Activated CD8-positive, alpha-beta memory T cell treated with anti-CD3 and anti-CD28 coated beads for 4 hours (primary cell): ENCODE measurements at regions not wholly inside any gene's neighbourhood (a gene's known extent, or its start where the extent isn't known, plus 50 kb on each side); places are given as distances from the start of the nearest gene placed in this dataset.
"Not testable (repeated sequence)": the region's sequence is repeated elsewhere in the genome, so short reads cannot be mapped to it uniquely, and the experiment has no call there.

Source experiments
- DNase-seq, 2 donors: peaks; one replicate each; pipeline ENCODE4 v3.0.0-alpha.2; 2020; ENCODE audit warnings: low read depth in 2 of 2

DNA sequence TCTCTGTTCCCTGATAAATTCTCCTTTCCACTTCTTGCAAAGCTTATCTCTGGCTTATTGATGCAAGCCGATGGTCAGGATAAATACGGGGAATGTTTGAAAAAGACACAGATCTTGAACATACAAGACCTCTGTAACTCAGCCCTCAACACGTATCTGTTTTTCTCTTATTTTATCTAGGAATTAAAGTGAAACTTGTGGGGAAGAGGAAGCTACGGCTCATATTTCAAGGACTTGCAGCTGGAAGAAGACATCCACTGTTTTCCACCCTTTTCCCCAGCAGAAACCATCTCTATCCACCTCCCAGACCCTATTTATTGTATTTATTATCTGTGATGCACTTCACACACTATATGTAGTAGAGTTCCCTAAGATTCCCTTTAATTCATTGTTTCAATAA is 98.4 kb upstream of the TANK start:
- no peak for DNase-seq

DNA sequence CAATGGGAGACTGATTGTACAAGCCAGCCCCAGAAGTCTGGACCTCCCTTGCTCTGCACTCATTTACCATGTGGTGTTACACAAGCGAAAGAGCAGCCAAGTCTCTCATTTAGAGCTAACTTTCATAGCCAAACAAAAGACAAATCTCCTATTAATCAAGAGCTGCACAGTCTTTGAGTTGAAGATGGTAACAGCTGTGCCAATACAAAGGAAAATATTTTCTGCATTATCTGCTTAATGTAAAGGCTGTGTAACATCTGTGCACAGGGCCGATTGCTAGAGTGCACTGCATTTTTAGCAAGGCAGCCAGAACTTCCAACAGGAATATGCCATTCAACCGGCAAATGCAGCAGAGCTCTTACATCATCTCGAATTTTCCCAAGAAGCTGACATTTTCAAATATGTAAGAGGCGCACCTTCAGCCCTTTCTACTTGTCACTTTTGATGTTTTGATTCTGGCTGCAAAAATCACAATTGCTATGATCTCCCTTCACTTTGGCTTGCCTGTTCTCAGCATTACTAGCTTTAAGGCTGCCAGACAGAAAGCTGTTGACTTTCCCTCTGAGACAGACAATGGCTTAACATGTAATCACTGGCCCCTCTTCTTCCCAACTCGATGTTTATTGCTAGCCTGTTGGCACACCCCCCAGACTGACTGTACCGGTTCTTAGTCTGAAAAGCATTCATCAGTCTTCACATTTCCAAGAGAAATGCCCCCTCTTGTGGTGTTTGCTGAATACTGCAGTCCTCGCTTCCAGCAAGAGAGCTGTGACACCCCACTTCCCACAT is 96.9 kb upstream of the TANK start:
- DNase-seq = peak; percentile 28 to 44

DNA sequence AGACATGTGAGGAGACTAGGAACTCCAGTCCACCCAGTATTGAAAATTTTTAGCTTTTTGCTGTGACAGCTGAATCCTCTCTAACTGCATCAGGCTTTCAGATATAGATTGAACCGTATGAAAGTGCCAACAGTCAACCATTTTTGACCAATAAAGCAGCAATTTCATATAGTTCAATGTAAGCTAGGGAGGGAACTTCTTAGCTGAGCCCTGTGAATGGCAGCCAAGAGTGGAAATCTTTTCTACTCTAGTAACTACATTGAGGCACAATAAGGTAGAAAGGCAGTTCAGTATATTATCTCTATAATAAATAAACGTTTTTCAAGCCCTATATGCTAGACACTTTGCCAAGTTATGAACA is 96.3 kb upstream of the TANK start:
- no peak for DNase-seq

DNA sequence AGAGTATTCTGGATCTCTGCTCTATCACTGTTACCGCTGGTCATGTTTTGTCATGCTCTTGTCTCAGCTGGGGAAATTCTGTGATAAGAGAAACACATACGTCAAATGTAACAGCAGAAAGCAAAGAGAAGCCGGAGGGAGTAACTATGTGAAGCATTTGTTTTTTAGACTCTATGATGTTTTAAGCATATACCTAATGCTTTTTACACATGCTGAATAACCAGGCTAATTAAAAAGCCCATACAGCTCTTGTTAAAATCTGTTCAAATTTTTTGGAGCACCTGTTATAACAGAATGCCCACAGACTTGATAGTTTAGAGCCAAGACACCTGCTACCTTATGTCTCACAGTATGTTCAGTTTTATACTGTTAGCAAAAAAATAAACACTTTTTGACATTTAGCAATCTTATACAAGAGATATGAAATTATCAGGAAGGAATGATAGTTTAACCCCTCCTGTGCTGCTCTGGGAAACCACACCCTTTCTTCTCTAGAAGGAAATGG is 92.3 kb upstream of the TANK start:
- no peak for DNase-seq

DNA sequence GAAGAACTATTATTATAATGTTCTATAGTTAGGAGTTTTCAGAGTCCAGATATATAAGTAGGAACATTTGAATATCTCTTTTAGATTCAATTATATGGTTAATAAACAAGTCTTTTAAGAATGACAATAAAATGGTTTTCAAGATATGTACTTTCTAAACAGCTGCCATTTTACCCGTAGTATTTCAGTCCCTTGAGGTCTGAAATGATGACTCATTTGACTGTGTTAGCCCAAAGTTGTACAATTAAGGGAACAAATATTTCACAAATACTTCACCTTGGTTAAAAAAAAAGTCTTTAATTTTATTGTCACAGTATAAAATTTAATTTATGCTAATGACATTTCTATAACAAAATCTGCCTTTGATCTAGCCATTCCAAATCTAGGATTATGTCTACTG is 91.6 kb upstream of the TANK start:
- no peak for DNase-seq

DNA sequence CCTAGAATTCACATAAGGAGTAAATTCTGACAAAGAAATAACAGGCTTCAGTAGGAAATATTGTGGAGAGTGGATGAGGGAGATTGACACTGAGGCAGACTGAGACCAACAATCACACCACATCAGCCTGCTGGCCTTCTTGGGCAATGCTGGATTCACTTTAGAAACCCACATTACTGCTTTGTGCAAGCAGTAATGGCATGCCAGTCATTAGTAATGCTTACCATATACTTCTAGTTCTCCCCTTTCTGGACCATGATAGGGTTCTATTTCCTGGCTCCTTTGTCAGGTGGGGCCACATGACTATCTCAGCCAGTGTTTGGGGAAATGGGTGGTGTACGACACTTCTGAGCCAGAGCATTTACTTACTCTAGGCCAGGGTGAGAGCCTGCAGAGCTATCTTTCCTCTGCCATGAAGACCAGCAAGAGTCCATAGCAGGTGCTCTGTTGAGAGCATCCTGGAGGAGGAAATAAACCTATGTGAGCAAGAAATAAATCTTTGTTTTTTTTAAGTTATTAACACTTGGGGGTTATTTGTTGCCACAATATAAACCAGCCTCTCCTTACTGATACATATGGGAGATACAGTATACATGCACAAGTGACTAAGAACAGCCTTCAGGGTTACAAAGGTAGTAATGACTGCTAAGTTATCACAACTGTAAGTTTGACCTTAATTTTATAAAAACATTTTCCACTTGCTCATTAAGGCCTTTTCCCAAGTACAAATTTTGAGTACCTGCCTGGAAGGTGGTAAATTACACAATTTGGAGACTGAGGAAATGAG is 89.3 kb upstream of the TANK start:
- DNase-seq = no peak

DNA sequence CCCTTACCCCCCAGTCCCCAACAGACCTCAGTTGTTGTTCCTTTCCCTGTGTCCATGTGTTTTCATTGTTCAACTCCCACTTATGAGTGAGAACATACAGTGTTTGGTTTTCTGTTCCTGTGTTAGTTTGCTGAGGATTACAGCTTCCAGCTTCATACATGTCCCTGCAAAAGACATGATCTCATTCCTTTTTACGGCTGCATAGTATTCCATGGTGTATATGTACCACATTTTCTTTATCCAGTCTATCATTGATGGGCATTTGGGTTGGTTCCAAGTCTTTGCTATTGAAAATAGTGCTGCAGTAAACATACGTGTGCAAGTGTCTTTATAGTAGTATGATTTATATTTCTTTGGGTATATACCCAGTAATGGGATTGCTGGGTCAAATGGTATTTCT is 87.8 kb upstream of the TANK start:
- not testable (repeated sequence) for DNase-seq

DNA sequence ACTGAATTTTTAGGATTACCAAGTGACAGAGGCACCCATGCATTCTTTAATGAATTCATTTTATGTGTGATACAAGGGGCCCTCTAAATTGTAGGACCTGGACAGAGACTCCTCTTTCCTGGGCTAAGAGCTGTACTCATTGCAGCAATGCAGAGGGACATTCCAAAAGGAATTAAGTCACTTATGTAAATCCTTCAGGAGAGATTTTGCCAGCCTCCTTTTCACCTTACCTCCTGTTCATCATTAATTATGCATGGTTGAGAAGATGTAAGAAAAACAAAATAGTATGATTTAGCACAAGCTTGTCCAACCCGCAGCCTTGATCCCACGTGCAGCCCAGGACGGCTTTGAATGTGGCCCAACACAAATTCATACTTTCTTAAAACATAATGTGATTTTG is 84.5 kb upstream of the TANK start:
- DNase-seq = no peak

DNA sequence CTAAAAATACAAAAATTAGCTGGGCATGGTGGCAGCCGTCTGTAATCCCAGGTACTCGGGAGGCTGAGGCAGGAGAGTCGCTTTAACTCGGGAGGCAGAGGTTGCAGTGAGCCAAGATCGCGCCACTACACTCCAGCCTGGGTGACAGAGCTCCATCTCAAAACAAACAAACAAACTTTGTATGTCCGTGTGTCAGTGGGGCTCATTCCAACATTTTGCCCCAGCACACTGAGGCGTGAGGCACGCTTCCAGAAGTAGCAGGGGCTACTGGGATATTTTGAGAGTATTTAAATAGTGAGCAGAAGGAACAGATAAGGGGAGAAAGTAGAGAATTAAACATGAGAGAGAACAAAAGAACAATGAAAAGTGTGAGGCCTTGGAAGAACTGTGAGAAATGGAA is 83.3 kb upstream of the TANK start:
- no peak for DNase-seq

DNA sequence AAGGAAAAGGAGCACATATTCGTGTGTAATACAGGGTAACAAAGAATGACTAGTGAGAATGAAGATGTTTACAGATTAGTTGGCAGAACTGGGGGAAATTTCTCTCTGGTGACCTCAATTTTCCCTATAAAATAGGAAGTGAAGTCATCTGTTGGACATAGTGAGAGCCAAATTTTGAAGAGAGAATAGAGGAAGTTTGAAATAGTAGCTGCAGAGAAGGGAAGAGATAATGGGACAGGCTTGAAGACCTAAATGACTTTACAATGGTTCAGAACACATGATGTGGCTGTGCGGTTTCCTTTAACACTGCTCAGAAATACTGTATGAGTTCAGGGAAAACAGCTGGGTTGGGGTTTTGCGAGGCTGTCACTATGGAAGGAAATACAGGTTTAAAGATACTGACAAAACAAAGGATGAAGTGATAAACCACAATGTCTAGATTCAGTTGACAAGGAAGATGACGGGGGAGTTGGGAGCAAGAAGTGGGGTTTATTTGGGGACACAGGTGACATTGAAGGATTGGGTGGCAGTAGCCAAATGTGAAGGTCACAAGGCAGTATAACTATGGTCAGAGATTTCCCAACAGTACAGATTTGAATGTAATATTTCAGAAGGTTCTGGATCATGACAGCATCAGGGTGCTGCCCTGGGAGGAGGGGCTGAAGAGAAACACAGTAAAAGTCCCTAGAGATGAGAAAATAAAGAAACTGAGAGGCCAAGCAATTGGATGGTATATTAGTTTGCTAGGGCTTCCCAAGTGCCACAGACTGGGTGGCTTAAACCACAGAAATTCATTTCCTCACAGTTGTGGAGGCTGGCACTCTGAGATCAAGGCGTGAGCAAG is 82.6 kb upstream of the TANK start:
- peak; percentile 24 to 27 for DNase-seq

DNA sequence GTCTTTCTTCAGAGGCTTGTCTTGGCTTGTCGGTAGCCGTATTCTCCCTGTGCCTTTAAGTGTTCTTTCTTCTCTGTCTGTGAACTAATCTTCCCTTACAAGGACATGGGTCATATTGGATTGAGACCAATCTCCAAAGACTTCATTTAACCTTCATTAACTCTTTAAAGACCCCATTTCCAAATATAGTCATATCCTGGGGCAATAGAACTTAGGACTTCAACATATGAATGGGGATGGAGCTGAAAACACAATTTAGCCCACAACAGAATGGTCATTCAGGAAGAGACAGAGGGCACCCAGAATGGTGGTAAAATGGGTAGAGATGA is 82.1 kb upstream of the TANK start:
- no peak for DNase-seq

DNA sequence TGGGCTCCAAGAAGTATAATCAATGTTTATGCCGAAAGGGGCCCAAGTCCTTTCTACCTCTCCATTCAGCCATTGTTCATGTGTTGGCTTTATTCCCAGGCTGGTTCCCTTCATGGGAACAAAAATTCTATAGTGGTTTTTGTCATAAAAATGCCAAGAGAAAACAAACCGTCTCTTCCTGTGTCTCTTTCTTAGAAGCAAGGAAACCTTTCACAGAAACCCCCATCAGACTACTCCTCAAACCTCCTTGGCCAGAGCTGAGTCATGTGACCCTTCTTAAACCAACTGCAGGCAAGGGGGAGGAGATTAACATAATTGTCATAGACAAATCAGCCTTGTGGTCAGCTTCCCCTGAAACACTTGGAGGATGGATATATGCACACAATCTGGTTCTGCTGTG is 75.1 kb upstream of the TANK start:
- DNase-seq = no peak

DNA sequence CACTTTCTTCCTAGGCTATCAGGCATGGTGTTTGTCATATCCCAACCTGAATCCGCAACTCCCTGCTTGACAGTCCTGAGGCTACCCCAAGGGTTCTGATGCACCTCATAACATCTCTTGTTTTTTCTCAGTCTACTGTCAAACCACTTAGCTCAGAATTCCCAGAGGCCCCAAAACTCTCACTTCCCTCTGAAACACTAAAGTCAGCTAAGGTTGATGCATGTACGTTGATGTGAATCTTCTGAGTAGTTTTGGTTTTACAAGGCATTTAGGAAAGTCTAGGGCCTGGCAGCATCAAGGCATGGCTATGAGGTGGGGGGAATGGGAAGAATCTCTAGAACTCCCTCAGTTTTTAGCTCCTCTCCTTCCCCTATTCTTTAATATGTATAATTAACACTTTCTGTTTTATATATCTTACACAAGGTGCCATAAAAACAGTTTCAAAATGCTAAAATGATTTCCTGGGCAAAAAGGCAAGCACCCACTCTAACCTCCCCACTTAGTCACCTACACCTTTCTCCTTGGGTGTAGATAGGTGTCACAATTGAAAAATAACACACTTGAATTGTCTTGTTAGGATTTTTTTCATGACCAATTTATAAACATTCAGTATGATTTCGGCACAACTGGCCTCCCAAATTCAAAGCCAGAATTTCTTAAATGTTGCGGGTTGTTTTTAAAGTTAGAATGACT is 71.4 kb upstream of the TANK start:
- DNase-seq = no peak

DNA sequence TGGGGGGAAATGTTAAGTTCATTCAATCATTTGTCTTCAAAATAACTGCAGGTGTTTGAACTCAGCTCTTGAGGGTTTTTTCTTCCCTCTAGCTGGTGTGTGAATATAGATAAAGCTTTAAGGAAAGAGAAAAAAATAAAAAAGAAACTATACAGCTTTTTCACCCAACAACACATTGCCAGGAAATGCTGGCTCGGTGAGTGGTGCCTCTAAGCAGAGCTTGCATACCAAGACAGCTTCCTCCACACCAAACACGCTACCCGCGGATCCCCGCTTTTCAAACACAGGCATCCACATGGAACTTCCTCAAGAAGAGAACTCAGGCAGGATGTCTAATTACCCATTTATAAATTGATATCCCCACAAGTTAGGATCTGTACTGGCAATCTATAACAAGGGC is 69.8 kb upstream of the TANK start:
- DNase-seq = no peak

DNA sequence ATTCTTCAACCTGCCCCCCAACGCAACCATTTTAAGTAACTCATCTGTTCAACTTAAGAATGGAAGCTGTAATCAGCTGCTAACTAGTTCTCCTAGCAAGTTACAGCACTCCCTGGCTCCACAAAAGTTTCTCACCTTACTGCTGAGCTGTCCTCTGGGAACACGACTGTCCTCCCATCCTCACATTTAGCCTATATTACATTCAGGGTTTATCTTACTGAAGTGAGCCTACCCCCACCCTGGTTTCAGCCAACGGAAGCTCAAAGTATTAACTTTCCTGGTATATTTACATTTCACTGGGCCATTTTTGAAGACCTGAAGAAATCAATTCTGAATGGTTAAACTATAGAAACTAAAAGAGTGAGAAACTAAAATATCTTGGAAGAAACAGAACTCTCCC is 64.9 kb upstream of the TANK start:
- no peak for DNase-seq

DNA sequence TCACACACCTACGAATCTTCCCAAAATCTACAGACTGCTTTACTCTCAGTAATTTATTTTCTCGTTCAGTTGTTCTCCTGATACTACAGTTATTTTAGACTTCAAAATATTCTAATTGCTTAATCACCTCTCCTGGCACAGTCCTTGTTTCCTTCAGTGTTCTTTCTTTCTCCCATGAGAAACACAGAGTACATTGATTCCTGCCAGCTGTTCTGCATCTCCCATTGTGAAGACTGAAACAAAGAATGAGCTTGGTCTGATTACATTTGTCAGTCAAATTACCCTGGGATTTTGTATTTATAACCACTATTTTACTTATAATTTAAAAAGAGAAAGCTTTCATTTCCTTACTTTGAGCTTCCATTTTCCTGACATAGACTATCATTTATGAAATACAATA is 63.9 kb upstream of the TANK start:
- no peak for DNase-seq

DNA sequence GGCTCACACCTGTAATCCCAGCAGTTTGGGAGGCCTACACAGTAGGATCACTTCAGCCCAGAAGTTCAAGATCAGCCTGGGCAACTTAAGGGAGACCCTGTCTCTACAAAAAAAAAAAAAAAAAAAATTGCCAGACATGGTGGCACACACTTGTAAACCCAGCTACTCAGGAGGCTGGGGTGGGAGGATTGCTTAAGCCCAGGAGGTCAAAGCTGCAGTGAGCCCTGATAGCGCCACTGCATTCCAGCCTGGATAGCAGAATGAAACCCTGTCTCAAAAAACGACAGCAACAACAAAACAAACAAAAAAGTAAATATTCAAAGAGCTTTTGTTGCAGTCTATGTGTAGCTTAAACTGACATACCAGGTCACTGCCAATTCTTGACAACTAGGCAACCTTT is 63.1 kb upstream of the TANK start:
- DNase-seq = no peak

DNA sequence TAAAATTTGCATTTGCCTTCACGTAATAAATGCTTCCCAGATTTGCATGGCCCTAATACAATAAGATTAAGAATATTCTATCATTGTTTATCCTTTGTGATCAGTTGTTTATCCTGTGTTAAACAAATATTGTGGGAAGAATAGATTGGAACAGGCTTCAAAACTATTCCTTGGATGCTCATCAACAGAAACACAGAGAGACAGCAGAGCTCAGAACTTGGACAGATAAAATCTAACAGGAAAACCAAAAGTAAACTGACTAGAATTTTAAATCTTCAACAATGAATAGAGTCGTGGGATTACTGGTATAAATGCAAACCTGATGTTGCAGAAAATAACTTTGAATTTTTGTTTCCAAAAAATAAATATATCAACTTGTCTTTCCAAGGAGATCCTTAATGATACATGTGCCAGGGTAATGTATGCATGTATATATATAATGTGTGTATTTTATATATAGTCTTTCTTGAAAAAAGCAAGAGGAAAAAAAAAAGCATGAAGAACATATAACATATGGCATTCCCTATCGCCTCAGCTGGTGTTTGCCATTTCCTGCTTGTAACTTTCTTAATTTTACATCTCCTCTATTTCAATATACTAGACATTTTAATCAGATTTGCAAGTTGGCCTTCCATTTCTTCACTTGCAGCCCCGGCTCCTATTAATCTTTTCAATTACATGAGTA is 59.9 kb upstream of the TANK start:
- no peak for DNase-seq

DNA sequence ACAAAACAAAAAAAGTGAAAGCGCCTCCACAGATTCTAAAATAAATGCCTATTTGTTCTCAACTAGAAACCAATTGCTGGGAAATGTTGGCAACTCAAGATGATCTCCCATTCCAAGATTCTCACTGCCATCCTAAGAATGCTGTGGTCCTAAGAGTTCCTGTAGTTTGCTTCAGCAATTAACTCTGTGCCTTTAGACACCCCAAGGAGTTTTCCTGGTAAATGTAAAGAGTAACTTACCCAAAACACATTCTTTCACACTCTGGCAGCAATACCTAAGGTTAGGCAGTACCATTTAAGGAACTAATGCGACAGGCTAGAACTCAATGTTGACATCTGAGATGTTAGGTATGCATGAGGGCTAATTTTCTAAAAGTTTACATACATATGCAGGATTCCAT is 58.8 kb upstream of the TANK start:
- DNase-seq = no peak

DNA sequence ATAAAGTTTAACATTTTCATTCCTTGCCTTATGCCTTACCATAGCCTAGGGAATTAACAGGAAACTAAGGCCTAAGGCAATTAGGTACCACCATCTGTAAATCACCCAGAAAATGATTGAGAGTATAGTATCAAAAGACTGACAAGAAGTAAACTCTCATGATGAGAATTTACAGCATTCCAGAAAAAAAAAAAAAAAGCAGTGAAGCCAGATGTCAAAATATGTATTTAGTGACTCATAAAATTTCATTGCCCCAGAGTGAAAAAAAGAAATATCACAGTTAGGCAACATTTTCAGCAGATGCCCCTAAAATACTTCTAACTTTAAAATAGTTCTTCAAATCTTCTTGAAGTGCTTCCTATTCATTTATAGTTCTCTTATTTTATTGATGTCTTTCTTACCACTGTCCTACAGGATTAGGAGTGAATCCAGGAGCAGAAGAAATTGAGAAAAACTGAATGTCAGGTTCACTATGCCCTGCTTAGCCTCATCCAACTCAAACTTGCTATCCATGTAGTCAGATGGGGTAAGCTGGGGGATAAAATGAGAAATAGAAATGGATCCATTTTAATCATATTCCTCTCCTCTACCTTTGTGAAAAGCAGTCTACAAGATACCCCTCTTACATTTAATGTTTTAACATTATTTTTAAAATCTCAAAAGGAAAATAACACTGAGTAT is 57.3 kb upstream of the TANK start:
- no peak for DNase-seq

DNA sequence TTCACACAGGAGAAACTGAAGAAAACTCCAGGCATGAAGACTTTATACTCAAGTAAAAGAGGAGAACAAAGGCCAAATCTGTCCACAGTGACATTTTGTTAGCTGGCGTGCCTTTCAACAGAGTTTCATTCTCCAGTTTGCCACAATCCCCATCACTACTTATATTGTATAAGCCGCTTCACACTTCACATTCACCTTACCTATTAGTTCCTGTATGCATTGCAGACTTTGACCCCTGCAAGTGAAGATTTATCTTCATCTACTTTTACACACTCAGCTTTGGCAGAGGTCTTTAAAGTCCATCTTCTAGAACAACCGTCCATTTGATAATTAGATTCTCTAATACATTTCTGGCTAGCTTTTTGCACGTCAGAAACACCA is 56.8 kb upstream of the TANK start:
- no peak for DNase-seq
